GM18868 (cell line): ENCODE measurements at regions not wholly inside any gene's neighbourhood (a gene's known extent, or its start where the extent isn't known, plus 50 kb on each side); places are given as distances from the start of the nearest gene placed in this dataset.

Experiments used
- ATAC-seq: cut with Tn5 transposase; IDR thresholded peaks from one replicate; pipeline ENCODE4 v1.9.1; 2021; ENCODE audit warnings: mild to moderate bottlenecking, moderate library complexity; ENCODE audit not compliant: unreplicated experiment

GRCh38 chr3:27935492-27935891, 213.4 kb upstream of the EOMES start:
- ATAC-seq = no peak

DNA sequence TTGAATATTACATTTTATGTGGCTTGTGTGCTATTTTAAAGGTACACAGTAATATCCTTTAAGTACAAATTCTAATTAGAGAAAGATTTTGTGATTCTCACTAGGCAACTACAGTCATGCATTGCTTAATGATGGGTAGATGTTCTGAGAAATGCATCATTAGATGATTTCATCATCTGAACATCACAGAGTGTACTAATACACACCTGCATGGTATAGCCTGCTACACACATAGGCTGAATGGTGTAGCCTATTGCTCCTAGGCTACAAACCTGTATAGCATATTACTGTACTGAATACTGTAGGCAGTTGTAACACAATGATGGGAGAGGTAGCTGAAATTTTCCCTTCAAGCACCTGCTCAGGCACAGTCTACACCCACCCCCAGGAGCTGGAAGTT, 217.4 kb upstream of the EOMES start:
- ATAC-seq = no peak

- no peak for ATAC-seq
These were observed 217.8 kb upstream of the EOMES start for GRCh38 chr3:27939940-27940339.

DNA sequence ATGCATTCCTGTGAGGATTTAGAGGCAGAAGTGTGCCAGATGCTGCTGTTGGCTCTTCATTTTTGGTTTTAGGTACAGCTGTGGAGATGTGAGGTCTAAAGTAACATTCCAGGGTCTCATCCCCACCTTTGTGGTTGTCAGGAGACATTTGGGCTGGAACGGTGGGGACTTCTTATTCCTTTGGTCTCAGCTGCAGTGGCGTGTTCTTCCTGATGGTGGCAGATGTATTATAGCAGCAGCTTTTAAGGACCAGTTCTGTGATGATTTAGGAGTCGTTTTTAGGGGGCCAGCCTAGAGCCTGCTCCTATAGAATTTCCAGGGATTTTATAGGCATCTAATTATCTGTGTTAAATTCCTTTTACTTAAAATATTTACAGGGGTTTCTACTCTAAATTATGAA, 221.0 kb upstream of the EOMES start:
- ATAC-seq = no peak

- no peak for ATAC-seq
These were observed 223.1 kb upstream of the EOMES start for GRCh38 chr3:27945229-27945628.

GRCh38 chr3:27960133-27960532, 238.0 kb upstream of the EOMES start:
- no peak for ATAC-seq

- ATAC-seq = no peak
These were observed 241.4 kb upstream of the EOMES start for GRCh38 chr3:27963519-27963918.

DNA sequence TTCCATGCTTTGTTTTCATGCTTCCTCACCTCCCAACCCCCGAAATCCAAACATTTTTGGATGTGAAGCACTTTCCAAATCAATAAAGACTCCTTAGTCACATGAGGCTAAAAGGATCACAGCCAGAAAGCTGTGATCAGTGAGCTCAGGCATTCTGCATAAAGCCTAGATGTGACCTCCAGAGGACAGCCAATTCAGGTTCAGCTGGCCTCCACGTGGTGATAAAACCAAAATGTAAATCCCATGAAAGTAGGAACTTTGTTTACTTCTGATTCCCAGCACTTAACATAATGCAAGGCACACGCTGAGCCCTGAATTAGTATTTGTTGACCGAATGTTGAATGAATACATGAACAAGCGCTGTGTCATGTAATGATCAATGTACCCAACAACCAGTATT, 249.5 kb upstream of the EOMES start:
- no peak for ATAC-seq

GRCh38 chr3:27976933-27977332, 254.8 kb upstream of the EOMES start:
- peak; percentile 84 for ATAC-seq

DNA sequence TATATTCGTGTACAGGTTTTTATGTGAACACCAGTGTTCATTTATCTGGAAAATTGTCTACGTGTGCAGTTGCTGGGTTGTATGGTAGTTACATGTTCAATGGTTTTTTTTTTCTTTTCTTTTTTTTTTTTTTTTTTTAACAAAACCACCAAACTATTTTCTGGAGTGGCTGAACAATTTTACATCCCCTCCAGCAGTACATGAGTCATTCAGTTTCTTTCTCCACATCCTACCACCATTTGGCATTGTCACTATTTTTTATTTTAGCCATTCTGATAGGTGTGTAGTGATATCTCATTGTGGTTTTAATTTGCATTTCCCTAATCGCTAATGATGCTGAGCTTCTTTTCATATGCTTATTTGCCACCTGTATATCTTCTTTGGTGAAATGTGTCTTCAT, 256.3 kb upstream of the EOMES start:
- no peak for ATAC-seq

DNA sequence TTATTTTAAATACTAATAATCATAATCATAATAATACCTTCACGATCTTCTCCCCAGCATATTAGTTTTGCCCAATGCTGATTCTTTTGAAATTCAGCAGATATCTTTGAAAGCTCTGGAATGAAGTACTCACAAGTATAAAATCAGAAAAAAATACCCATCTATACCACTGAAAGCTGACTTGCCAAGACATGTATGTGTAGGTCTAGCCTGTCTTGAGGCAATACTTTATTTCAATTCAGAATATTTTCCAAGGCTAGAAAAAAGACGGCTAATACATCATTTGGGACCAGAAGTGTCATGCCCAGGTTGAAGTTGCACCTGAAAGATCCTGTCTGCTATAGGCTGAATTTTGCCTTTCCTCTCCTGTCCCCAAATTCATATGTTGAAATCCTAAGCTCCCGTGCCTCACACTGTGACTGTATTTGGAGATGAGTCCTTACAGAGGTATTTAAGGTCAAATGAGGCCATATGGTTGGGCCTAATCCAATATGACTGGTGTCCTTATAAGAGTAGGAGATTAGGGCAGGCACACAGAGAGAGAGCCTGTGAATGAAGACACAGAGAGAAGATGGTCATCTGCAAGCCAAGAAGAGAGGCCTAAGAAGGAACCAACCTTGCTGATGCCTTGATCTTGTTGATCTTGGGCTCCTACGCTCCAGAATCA, 255.9 kb upstream of the CMC1 start:
- no peak for ATAC-seq

- ATAC-seq = no peak
These were observed 255.1 kb upstream of the CMC1 start for GRCh38 chr3:27986234-27986879.

DNA sequence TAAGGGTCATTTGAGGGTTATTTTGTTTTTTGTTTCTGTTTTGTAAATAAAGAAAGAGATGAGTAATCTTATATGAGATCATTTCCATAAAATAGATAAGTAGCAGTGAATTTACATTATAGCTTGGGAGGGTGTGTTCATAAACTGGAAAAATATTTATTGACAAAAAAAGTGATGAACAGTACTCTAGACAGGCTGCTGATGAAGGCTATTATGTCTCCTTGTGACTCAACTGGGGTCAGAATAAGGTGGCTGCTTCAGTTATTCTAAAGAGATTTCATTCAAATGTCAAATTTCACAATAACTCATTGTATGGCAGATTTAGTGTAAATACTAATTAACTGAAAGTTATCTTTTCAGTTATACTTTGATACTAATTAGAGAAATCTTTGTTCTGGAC, 251.1 kb upstream of the CMC1 start:
- no peak for ATAC-seq

- no peak for ATAC-seq
These were observed 250.6 kb upstream of the CMC1 start for GRCh38 chr3:27990837-27991236.

- ATAC-seq = no peak
These were observed 248.4 kb upstream of the CMC1 start for GRCh38 chr3:27993051-27993450.

GRCh38 chr3:28000608-28001007, 240.8 kb upstream of the CMC1 start:
- no peak for ATAC-seq

- no peak for ATAC-seq
These were observed 233.2 kb upstream of the CMC1 start for GRCh38 chr3:28008235-28008634.

DNA sequence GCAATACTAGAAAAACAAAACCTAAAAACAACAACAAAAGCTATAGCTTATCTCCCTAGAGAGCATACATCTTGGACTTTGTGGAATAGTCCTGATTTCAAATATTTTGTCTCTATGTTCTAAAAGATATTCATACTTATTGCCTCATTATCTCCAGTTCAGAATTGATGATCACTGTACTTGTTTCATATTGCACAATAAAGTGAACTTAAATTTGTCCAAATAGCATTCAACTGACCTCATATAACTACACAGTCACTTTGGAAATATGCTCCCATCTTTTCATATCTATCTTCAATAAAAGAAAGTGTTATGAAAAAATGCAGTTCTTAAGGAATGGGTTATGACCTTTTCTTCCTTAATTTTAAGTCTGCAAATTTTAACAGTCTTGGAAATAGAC, 228.6 kb upstream of the CMC1 start:
- no peak for ATAC-seq

DNA sequence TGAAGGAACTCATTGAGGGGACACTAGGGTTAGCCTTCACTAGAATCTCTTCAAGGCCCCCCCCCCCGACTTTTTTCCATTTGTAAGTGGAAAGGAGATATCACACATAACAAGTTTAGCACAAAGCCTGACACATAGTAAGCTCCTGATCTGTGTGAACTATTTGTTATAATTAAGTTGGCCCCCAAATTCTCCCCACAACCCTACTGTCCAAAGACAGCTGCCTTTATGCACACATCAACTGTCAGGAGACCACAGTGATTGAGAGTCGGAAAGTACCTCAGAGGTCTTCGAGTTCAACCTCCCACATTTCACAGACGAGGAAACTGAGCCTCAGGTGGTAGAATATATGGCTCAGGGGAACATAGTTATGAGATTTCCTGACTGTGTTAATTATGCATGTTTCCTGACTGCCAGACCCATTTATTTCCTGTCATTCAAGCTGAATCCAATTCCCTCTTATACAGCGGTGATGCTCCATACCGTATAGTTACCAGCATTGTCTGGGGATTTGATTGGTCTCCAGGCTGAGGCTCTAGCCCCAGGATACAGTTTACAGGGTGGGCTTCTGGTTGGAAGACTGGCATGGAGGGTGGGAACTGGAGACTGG, 227.4 kb upstream of the CMC1 start:
- no peak for ATAC-seq

- no peak for ATAC-seq
These were observed 222.3 kb upstream of the CMC1 start for GRCh38 chr3:28018925-28019718.

DNA sequence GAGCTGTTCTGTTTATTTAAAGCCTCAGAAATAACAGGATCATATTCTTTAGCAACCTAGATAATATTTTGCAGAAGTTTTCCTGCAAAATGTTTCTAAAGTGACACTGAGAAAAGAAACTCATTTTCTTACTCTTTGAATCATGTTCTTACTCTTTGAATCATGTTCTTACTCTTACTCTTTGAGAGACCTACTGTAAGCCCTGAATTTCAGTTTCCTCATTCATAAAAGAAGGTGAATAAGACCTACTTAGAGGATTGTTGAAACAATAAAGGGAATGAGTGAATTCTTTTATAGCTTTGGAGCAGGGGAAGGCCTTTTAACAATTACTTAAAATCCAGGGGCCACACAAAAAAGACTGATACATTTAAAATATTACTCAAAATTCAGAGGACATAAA, 221.7 kb upstream of the CMC1 start:
- ATAC-seq = peak; percentile 44

- peak; percentile 44 for ATAC-seq
These were observed 218.5 kb upstream of the CMC1 start for GRCh38 chr3:28022916-28023315.
